ENCODE measurements at regions not wholly inside any gene's neighbourhood (a gene's known extent, or its start where the extent isn't known, plus 50 kb on each side); places are given as distances from the start of the nearest gene placed in this dataset.
"Not testable (repeated sequence)": the region's sequence is repeated elsewhere in the genome, so short reads cannot be mapped to it uniquely, and the experiment has no call there.

- no peak for DNase-seq (ENCODE audit: low read depth)
- Histone ChIP-seq H3K36me3 (ENCODE audit: control insufficient read depth, insufficient read depth, low read length) (no peaks in the 10 kb centered on the region), H3K4me3 (ENCODE audit: low read depth, low read length) (no peak overlapping the region), H3K27me3 (ENCODE audit: control insufficient read depth, insufficient read depth, low read length) (no peaks in the 10 kb centered on the region)
- no peak for TF ChIP-seq CTCF (IDR thresholded peaks at IDR 0.05; ENCODE audit: insufficient read depth, low read length, poor library complexity, severe bottlenecking)
Measured at GRCh38 chr5:6296524-6296923, 81.8 kb downstream of the MED10 start.

GRCh38 chr5:6291961-6292360 is 86.4 kb downstream of the MED10 start:
- TF ChIP-seq CTCF (IDR thresholded peaks at IDR 0.05; ENCODE audit: insufficient read depth, low read length, poor library complexity, severe bottlenecking) = peak; percentile 14
- Histone ChIP-seq H3K4me3 (ENCODE audit: low read depth, low read length) (no peak overlapping the region), H3K27me3 (ENCODE audit: control insufficient read depth, insufficient read depth, low read length) (no peaks in the 10 kb centered on the region), H3K36me3 (ENCODE audit: control insufficient read depth, insufficient read depth, low read length) (no peaks in the 10 kb centered on the region)
- no peak for DNase-seq (ENCODE audit: low read depth)

- Histone ChIP-seq H3K36me3 (ENCODE audit: control insufficient read depth, insufficient read depth, low read length) (no peaks in the 10 kb centered on the region), H3K4me3 (ENCODE audit: low read depth, low read length) (no peak overlapping the region), H3K27me3 (ENCODE audit: control insufficient read depth, insufficient read depth, low read length) (no peaks in the 10 kb centered on the region)
- DNase-seq (ENCODE audit: low read depth) = no peak
- no peak for TF ChIP-seq CTCF (IDR thresholded peaks at IDR 0.05; ENCODE audit: insufficient read depth, low read length, poor library complexity, severe bottlenecking)
Measured at GRCh38 chr5:6289239-6289638, 89.1 kb downstream of the MED10 start.

- Histone ChIP-seq H3K27me3 (ENCODE audit: control insufficient read depth, insufficient read depth, low read length) (no peaks in the 10 kb centered on the region), H3K36me3 (ENCODE audit: control insufficient read depth, insufficient read depth, low read length) (no peaks in the 10 kb centered on the region), H3K4me3 (ENCODE audit: low read depth, low read length) (no peak overlapping the region)
- no peak for DNase-seq (ENCODE audit: low read depth)
- TF ChIP-seq CTCF (IDR thresholded peaks at IDR 0.05; ENCODE audit: insufficient read depth, low read length, poor library complexity, severe bottlenecking) = no peak
Measured at GRCh38 chr5:6287176-6287575, 91.2 kb downstream of the MED10 start.

- TF ChIP-seq CTCF (IDR thresholded peaks at IDR 0.05; ENCODE audit: insufficient read depth, low read length, poor library complexity, severe bottlenecking) = no peak
- Histone ChIP-seq H3K4me3 (ENCODE audit: low read depth, low read length) (no peak overlapping the region), H3K27me3 (ENCODE audit: control insufficient read depth, insufficient read depth, low read length) (no peaks in the 10 kb centered on the region), H3K36me3 (ENCODE audit: control insufficient read depth, insufficient read depth, low read length) (no peaks in the 10 kb centered on the region)
- DNase-seq (ENCODE audit: low read depth) = no peak
Measured at GRCh38 chr5:6286404-6286803, 91.9 kb downstream of the MED10 start.

GRCh38 chr5:6284491-6284890 is 93.9 kb downstream of the MED10 start:
- not testable (repeated sequence) for DNase-seq (ENCODE audit: low read depth); H3K27me3 ChIP-seq (ENCODE audit: control insufficient read depth, insufficient read depth, low read length); H3K4me3 ChIP-seq (ENCODE audit: low read depth, low read length); H3K36me3 ChIP-seq (ENCODE audit: control insufficient read depth, insufficient read depth, low read length)
